Right lobe of liver (tissue), 4 donors: ENCODE measurements at regions not wholly inside any gene's neighbourhood (a gene's known extent, or its start where the extent isn't known, plus 50 kb on each side); places are given as distances from the start of the nearest gene placed in this dataset.

Experiments used
- POLR2A ChIP-seq: fragments of 450-650 bp; IDR thresholded peaks from one replicate; pipeline ENCODE4 v1.6.1; 2017; ENCODE audit warnings: antibody characterized with exemption, mild to moderate bottlenecking
- TF ChIP-seq, protein P1 (sequence below), 4 donors: fragments of 200-600 bp in 3 of 4; fragments of 450-650 bp in 1 of 4; IDR thresholded peaks; one replicate each; pipeline versions ENCODE4 v1.5.1 to v1.8.0; 2016 to 2022; ENCODE audit warnings: antibody characterized with exemption in 4 of 4, mild to moderate bottlenecking in 2 of 4
- donor health status: DM: no; HTN: no; CAD: no.
- donor health status: DM: no; HTN: no; CAD: no.
- donor health status: DM: no; HTN: yes; CAD: no.

DNA sequence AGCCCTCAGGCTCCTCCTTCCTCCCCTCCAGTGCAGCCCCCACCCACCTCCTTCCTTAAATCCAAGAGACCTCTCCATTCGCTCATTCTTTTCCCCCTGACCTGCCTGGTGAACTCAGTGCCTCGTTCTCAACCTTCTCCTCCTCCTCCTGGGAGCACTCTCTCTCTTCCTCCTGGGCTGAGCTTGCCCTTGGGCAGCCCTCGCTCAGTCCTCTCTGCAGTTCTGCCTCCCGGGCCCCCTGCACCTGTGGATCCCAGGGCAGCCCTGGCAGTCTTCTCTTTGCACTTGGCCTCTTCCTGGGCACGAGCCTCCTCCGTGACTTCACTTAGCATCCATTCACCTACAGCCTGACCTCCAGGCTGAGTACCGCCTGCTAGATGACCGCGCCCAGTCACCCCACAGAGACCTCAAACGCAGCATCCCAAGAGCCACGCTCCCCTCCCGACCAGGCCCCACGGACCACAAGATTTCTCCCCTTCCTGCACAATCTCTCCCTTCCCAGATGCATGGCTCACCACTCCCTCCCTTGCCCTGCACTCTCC, 58.9 kb upstream of the ID2 start:
- TF ChIP-seq POLR2A: no peak
- TF ChIP-seq, protein P1, sequence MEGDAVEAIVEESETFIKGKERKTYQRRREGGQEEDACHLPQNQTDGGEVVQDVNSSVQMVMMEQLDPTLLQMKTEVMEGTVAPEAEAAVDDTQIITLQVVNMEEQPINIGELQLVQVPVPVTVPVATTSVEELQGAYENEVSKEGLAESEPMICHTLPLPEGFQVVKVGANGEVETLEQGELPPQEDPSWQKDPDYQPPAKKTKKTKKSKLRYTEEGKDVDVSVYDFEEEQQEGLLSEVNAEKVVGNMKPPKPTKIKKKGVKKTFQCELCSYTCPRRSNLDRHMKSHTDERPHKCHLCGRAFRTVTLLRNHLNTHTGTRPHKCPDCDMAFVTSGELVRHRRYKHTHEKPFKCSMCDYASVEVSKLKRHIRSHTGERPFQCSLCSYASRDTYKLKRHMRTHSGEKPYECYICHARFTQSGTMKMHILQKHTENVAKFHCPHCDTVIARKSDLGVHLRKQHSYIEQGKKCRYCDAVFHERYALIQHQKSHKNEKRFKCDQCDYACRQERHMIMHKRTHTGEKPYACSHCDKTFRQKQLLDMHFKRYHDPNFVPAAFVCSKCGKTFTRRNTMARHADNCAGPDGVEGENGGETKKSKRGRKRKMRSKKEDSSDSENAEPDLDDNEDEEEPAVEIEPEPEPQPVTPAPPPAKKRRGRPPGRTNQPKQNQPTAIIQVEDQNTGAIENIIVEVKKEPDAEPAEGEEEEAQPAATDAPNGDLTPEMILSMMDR (IDR thresholded peaks at IDR 0.05): no peak
